Effector memory CD8-positive, alpha-beta T cell (primary cell): ENCODE measurements at regions not wholly inside any gene's neighbourhood (a gene's known extent, or its start where the extent isn't known, plus 50 kb on each side); places are given as distances from the start of the nearest gene placed in this dataset.

Source experiments
- ATAC-seq: fragments of 150-1000 bp; cut with Tn5 transposase; replicated peaks from 2 replicates; pipeline ENCODE4 v1.10.0; 2021; ENCODE audit warnings: mild to moderate bottlenecking, moderate library complexity
- DNase-seq, 3 experiments: peaks; one replicate each; pipeline ENCODE4 v3.0.0; 2021
- H3K27ac Mint-ChIP-seq, 2 donors: one replicate each; pipeline ENCODE4 v1.8.0; 2022; ENCODE audit warnings: mild to moderate bottlenecking in 2 of 2, mixed read lengths in 2 of 2, moderate library complexity in 2 of 2
- H3K27me3 Mint-ChIP-seq, 2 donors: one replicate each; pipeline ENCODE4 v1.8.0; 2022; ENCODE audit warnings: mixed read lengths in 2 of 2
- H3K36me3 Mint-ChIP-seq: one replicate; pipeline ENCODE4 v1.8.0; 2022; ENCODE audit warnings: mild to moderate bottlenecking, moderate library complexity, mixed read lengths; ENCODE audit not compliant: insufficient read depth
- H3K4me1 Mint-ChIP-seq, 2 donors: one replicate each; pipeline ENCODE4 v1.8.0; 2022; ENCODE audit warnings: low read depth in 2 of 2, mixed read lengths in 2 of 2
- H3K4me3 Mint-ChIP-seq, 2 donors: one replicate each; pipeline ENCODE4 v1.8.0; 2022; ENCODE audit warnings: mild to moderate bottlenecking in 2 of 2, mixed read lengths in 2 of 2, moderate library complexity in 2 of 2
- H3K9me3 Mint-ChIP-seq, 2 donors: one replicate each; pipeline ENCODE4 v1.8.0; 2022; ENCODE audit warnings: mixed read lengths in 2 of 2

GRCh38 chr18:78123144-78123909, 856.3 kb upstream of the SALL3 start:
- no peak for ATAC-seq
- no peak for DNase-seq
- no peak overlapping the region for H3K4me3 Mint-ChIP-seq
- peaks cover 13 to 35% of the 10 kb centered on the region in 2 donors for H3K9me3 Mint-ChIP-seq
- H3K27ac Mint-ChIP-seq = no peak overlapping the region
- H3K36me3 Mint-ChIP-seq = no peaks in the 10 kb centered on the region
- no peaks in the 10 kb centered on the region for H3K4me1 Mint-ChIP-seq
- H3K27me3 Mint-ChIP-seq = no peaks in the 10 kb centered on the region

GRCh38 chr18:78123926-78124797, 855.5 kb upstream of the SALL3 start:
- Mint-ChIP-seq H3K4me3 (no peak overlapping the region), H3K27ac (no peak overlapping the region), H3K27me3 (no peaks in the 10 kb centered on the region), H3K36me3 (no peaks in the 10 kb centered on the region), H3K9me3 (peaks cover 13 to 37% of the 10 kb centered on the region in 2 donors), H3K4me1 (no peaks in the 10 kb centered on the region)
- DNase-seq (no peak), ATAC-seq (no peak)

GRCh38 chr18:78125206-78125896, 854.3 kb upstream of the SALL3 start:
- Mint-ChIP-seq H3K27ac (no peak overlapping the region), H3K9me3 (peaks cover 13 to 30% of the 10 kb centered on the region in 2 donors), H3K4me1 (no peaks in the 10 kb centered on the region), H3K4me3 (no peak overlapping the region), H3K36me3 (no peaks in the 10 kb centered on the region), H3K27me3 (peaks cover 5% of the 10 kb centered on the region in 2 donors)
- ATAC-seq = no peak
- DNase-seq = no peak

- no peaks in the 10 kb centered on the region for H3K4me1 Mint-ChIP-seq
- ATAC-seq = no peak
- peaks cover 13 to 34% of the 10 kb centered on the region in 2 donors for H3K9me3 Mint-ChIP-seq
- H3K4me3 Mint-ChIP-seq = no peak overlapping the region
- no peak overlapping the region for H3K27ac Mint-ChIP-seq
- H3K36me3 Mint-ChIP-seq = no peaks in the 10 kb centered on the region
- H3K27me3 Mint-ChIP-seq = peaks cover 10 to 13% of the 10 kb centered on the region in 2 donors
- DNase-seq = no peak
Observed at GRCh38 chr18:78126106-78126505, 853.5 kb upstream of the SALL3 start.

GRCh38 chr18:78126536-78126935, 853.1 kb upstream of the SALL3 start:
- Mint-ChIP-seq H3K4me1 (no peaks in the 10 kb centered on the region), H3K9me3 (peaks cover 12 to 34% of the 10 kb centered on the region in 2 donors), H3K36me3 (no peaks in the 10 kb centered on the region), H3K4me3 (no peak overlapping the region), H3K27ac (no peak overlapping the region), H3K27me3 (peaks cover 10 to 13% of the 10 kb centered on the region in 2 donors)
- DNase-seq = no peak
- no peak for ATAC-seq

GRCh38 chr18:78127041-78127440, 852.6 kb upstream of the SALL3 start:
- Mint-ChIP-seq H3K36me3 (no peaks in the 10 kb centered on the region), H3K9me3 (peaks cover 11 to 34% of the 10 kb centered on the region in 2 donors), H3K27me3 (peaks cover 10 to 13% of the 10 kb centered on the region in 2 donors), H3K4me3 (no peak overlapping the region), H3K27ac (no peak overlapping the region), H3K4me1 (no peaks in the 10 kb centered on the region)
- ATAC-seq (no peak), DNase-seq (no peak)

GRCh38 chr18:78128004-78128403, 851.6 kb upstream of the SALL3 start:
- Mint-ChIP-seq H3K36me3 (no peaks in the 10 kb centered on the region), H3K27me3 (peaks cover 10 to 13% of the 10 kb centered on the region in 2 donors), H3K9me3 (peaks cover 11 to 34% of the 10 kb centered on the region in 2 donors), H3K4me3 (no peak overlapping the region), H3K27ac (no peak overlapping the region), H3K4me1 (no peaks in the 10 kb centered on the region)
- DNase-seq = no peak
- ATAC-seq = no peak

- H3K4me1 Mint-ChIP-seq = no peaks in the 10 kb centered on the region
- H3K4me3 Mint-ChIP-seq = no peak overlapping the region
- ATAC-seq (no peak), DNase-seq (no peak)
- H3K27me3 Mint-ChIP-seq = peaks cover 10 to 13% of the 10 kb centered on the region in 2 donors
- H3K36me3 Mint-ChIP-seq = no peaks in the 10 kb centered on the region
- H3K27ac Mint-ChIP-seq = no peak overlapping the region
- peaks cover 10 to 34% of the 10 kb centered on the region in 2 donors for H3K9me3 Mint-ChIP-seq
Observed at GRCh38 chr18:78129260-78129659, 850.4 kb upstream of the SALL3 start.

- no peak overlapping the region for H3K27ac Mint-ChIP-seq
- ATAC-seq (no peak), DNase-seq (no peak)
- no peak overlapping the region for H3K4me3 Mint-ChIP-seq
- H3K4me1 Mint-ChIP-seq = no peaks in the 10 kb centered on the region
- peaks cover 6 to 30% of the 10 kb centered on the region in 2 donors for H3K9me3 Mint-ChIP-seq
- H3K27me3 Mint-ChIP-seq = peaks cover 10 to 13% of the 10 kb centered on the region in 2 donors
- no peaks in the 10 kb centered on the region for H3K36me3 Mint-ChIP-seq
Observed at GRCh38 chr18:78130232-78131195, 849.1 kb upstream of the SALL3 start.

- ATAC-seq = no peak
- Mint-ChIP-seq H3K4me1 (no peaks in the 10 kb centered on the region), H3K27ac (no peak overlapping the region), H3K27me3 (peaks cover 25 to 30% of the 10 kb centered on the region in 2 donors), H3K4me3 (no peak overlapping the region), H3K36me3 (no peaks in the 10 kb centered on the region), H3K9me3 (peaks cover 0 to 7% of the 10 kb centered on the region in 2 donors)
- DNase-seq = no peak
Observed at GRCh38 chr18:78133729-78134128, 845.9 kb upstream of the SALL3 start.

- ATAC-seq = no peak
- Mint-ChIP-seq H3K4me3 (no peak overlapping the region), H3K36me3 (no peaks in the 10 kb centered on the region), H3K4me1 (no peaks in the 10 kb centered on the region), H3K27me3 (peaks cover 28 to 36% of the 10 kb centered on the region in 2 donors), H3K27ac (no peak overlapping the region), H3K9me3 (no peaks in the 10 kb centered on the region)
- no peak for DNase-seq
Observed at GRCh38 chr18:78136986-78137385, 842.6 kb upstream of the SALL3 start.

- peaks cover 28 to 36% of the 10 kb centered on the region in 2 donors for H3K27me3 Mint-ChIP-seq
- no peaks in the 10 kb centered on the region for H3K4me1 Mint-ChIP-seq
- no peak for ATAC-seq
- no peak overlapping the region for H3K4me3 Mint-ChIP-seq
- H3K27ac Mint-ChIP-seq = no peak overlapping the region
- no peak for DNase-seq
- no peaks in the 10 kb centered on the region for H3K36me3 Mint-ChIP-seq
- no peaks in the 10 kb centered on the region for H3K9me3 Mint-ChIP-seq
Observed at GRCh38 chr18:78138983-78139496, 840.6 kb upstream of the SALL3 start.
